WI38 (cell line): ENCODE measurements at regions not wholly inside any gene's neighbourhood (a gene's known extent, or its start where the extent isn't known, plus 50 kb on each side); places are given as distances from the start of the nearest gene placed in this dataset.
"Not testable (repeated sequence)": the region's sequence is repeated elsewhere in the genome, so short reads cannot be mapped to it uniquely, and the experiment has no call there.

Experiments used
- H3K4me3 ChIP-seq: 2 replicates; pipeline ENCODE4 v1.5.1; 2011; ENCODE audit warnings: low read depth, mild to moderate bottlenecking, control low read depth, low read length
- CTCF ChIP-seq: IDR thresholded peaks from 2 replicates; pipeline ENCODE4 v1.5.1; 2012; ENCODE audit warnings: low read depth, mild to moderate bottlenecking, control low read depth, low read length

GRCh38 chr9:73054091-73054490 lies 97.6 kb upstream of the ANXA1 start:
- H3K4me3 ChIP-seq, result no peak overlapping the region
- no peak for TF ChIP-seq CTCF

- TF ChIP-seq CTCF, result no peak
- no peak overlapping the region for H3K4me3 ChIP-seq
Observed at GRCh38 chr9:73053543-73053942, 98.1 kb upstream of the ANXA1 start.

- TF ChIP-seq CTCF, result no peak
- no peak overlapping the region for H3K4me3 ChIP-seq
Observed at GRCh38 chr9:73050887-73051550, 98.2 kb upstream of the ALDH1A1 start.

- no peak overlapping the region for H3K4me3 ChIP-seq
- TF ChIP-seq CTCF, result no peak
Observed at GRCh38 chr9:73050065-73050816, 97.4 kb upstream of the ALDH1A1 start.

GRCh38 chr9:73049280-73049679 lies 96.4 kb upstream of the ALDH1A1 start:
- no peak for TF ChIP-seq CTCF
- H3K4me3 ChIP-seq, result no peak overlapping the region

GRCh38 chr9:73046769-73047168 lies 93.9 kb upstream of the ALDH1A1 start:
- H3K4me3 ChIP-seq, result no peak overlapping the region
- no peak for TF ChIP-seq CTCF

- H3K4me3 ChIP-seq, result not testable (repeated sequence)
Observed at GRCh38 chr9:73044776-73045175, 91.9 kb upstream of the ALDH1A1 start.
